ENCODE measurements at regions not wholly inside any gene's neighbourhood (a gene's known extent, or its start where the extent isn't known, plus 50 kb on each side); places are given as distances from the start of the nearest gene placed in this dataset.

DNA sequence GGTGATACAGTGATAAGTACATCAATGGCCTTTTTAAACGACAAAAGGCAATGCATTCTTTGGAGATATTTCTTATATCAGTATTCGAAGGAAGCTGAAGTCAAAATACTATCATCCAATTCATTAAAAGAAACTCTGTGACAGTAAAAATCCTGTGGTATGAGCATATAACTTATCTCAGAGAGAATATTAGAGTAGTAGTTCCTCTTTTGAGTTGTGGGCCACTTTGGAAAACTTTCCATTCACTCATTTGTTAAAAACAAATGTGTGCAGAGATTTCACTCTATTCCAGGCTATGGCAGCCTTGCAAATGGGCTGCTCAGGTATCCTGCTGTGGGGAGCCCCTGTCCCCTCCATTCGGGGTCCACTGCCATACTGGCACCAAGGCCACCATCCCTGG is 55.3 kb upstream of the ZNF438 start:
- TF ChIP-seq, protein P1, sequence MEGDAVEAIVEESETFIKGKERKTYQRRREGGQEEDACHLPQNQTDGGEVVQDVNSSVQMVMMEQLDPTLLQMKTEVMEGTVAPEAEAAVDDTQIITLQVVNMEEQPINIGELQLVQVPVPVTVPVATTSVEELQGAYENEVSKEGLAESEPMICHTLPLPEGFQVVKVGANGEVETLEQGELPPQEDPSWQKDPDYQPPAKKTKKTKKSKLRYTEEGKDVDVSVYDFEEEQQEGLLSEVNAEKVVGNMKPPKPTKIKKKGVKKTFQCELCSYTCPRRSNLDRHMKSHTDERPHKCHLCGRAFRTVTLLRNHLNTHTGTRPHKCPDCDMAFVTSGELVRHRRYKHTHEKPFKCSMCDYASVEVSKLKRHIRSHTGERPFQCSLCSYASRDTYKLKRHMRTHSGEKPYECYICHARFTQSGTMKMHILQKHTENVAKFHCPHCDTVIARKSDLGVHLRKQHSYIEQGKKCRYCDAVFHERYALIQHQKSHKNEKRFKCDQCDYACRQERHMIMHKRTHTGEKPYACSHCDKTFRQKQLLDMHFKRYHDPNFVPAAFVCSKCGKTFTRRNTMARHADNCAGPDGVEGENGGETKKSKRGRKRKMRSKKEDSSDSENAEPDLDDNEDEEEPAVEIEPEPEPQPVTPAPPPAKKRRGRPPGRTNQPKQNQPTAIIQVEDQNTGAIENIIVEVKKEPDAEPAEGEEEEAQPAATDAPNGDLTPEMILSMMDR (conservative IDR thresholded peaks at IDR 0.05), result no peak
- no peak for TF ChIP-seq EZH2 (IDR thresholded peaks at IDR 0.05; ENCODE audit: low read depth)

Data from PC-9 (cell line).